HepG2 (cell line): ENCODE measurements at regions not wholly inside any gene's neighbourhood (a gene's known extent, or its start where the extent isn't known, plus 50 kb on each side); places are given as distances from the start of the nearest gene placed in this dataset.

Experiments
- ATAC-seq: fragments of 200-7000 bp; cut with Tn5 transposase; 3 replicates; pipeline ENCODE4 v1.9.1; 2020; ENCODE audit warnings: mild to moderate bottlenecking, moderate library complexity
- BruUV-seq: library from RNA; stranded (reverse); fragments of 400-500 nt; replicated peaks from 2 replicates; lab custom pipeline; 2021; lab: Mats Ljungman, UMichigan
- CTCF ChIA-PET: fragments of 300-600 bp; formaldehyde crosslinking; extraction: SDS; loops from one replicate; lab custom pipeline; 2021; ENCODE audit warnings: low total read pairs, inconsistent platforms, low intra/inter-chr PET ratio; lab: Yijun Ruan, JAX
- POLR2A ChIA-PET: fragments of 350-600 bp; sonication (Branson Sonifier 250); formaldehyde crosslinking; loops from one replicate; lab custom pipeline; 2020; ENCODE audit warnings: antibody characterized with exemption, inconsistent platforms; lab: Yijun Ruan, JAX
- DNase-seq: peaks from one replicate; pipeline ENCODE4 v3.0.0-alpha.2; 2015; ENCODE audit warnings: low spot score
- FAIRE-seq: peaks from 3 replicates; lab custom pipeline; 2011; peaks lifted over from hg19 to GRCh38; lab: Jason Lieb, UNC
- H2AFZ ChIP-seq: one replicate; pipeline ENCODE4 v1.6.1; 2011; ENCODE audit warnings: low read length, inconsistent platforms
- H3K27ac ChIP-seq: fragments of 300-600 bp; 3 replicates; pipeline ENCODE4 v1.8.0; 2011; ENCODE audit warnings: mixed run types, mild to moderate bottlenecking, mixed read lengths, low read length, inconsistent platforms; ENCODE audit not compliant: insufficient read depth; ENCODE audit errors: extremely low read length
- H3K27me3 ChIP-seq, 2 experiments: fragments of 200-600 bp in 1 of 2; 2 replicates in 1 of 2; 3 replicates in 1 of 2; pipeline versions ENCODE4 v1.6.0 to v1.8.0; 2011; ENCODE audit warnings: low read length in 2 of 2, mild to moderate bottlenecking in 2 of 2, moderate library complexity in 2 of 2, inconsistent platforms in 1 of 2; ENCODE audit not compliant: insufficient read depth in 2 of 2, control insufficient read depth in 1 of 2
- H3K36me3 ChIP-seq, 2 experiments: fragments of 200-600 bp in 1 of 2; replicated peaks in 1 of 2; 2 replicates in 1 of 2; 3 replicates in 1 of 2; pipeline versions ENCODE4 v1.5.1 to v1.8.0; 2011; ENCODE audit warnings: low read length in 2 of 2, inconsistent platforms in 1 of 2; ENCODE audit not compliant: insufficient read depth in 2 of 2, control insufficient read depth in 1 of 2
- H3K4me1 ChIP-seq: 2 replicates; pipeline ENCODE4 v1.5.1; 2012; ENCODE audit warnings: low read length, inconsistent platforms; ENCODE audit not compliant: insufficient read depth
- H3K4me2 ChIP-seq: 2 replicates; pipeline ENCODE4 v1.6.0; 2011; ENCODE audit warnings: low read depth, low read length, inconsistent platforms
- H3K4me3 ChIP-seq, 3 experiments: fragments of 200-600 bp in 1 of 3; sonication (generic), shearing (Covaris generic) in 1 of 3; replicated peaks in 1 of 3; 2 replicates each; pipeline ENCODE4 v1.5.1; 2011 to 2016; ENCODE audit warnings: low read length in 3 of 3, inconsistent platforms in 2 of 3, low read depth in 2 of 3, mild to moderate bottlenecking in 2 of 3, control low read depth in 1 of 3, mixed read lengths in 1 of 3; ENCODE audit not compliant: insufficient read depth in 1 of 3
- H3K79me2 ChIP-seq: one replicate; pipeline ENCODE4 v1.6.1; 2011; ENCODE audit warnings: low read length, inconsistent platforms; ENCODE audit not compliant: insufficient read depth
- H3K9ac ChIP-seq: 2 replicates; pipeline ENCODE4 v1.6.0; 2011; ENCODE audit warnings: mild to moderate bottlenecking, low read depth, low read length, inconsistent platforms; ENCODE audit not compliant: insufficient read depth
- H3K9me3 ChIP-seq: 2 replicates; pipeline ENCODE4 v1.5.1; 2012; ENCODE audit warnings: mild to moderate bottlenecking, low read length
- H4K20me1 ChIP-seq: 2 replicates; pipeline ENCODE4 v1.6.0; 2011; ENCODE audit warnings: inconsistent platforms, mild to moderate bottlenecking, low read length, moderate library complexity; ENCODE audit not compliant: insufficient read depth
- BCL6 ChIP-seq: IDR thresholded peaks from 2 replicates; pipeline ENCODE4 v1.6.1; 2016; ENCODE audit warnings: missing genetic modification reagents, missing compliant biosample characterization
- MYNN ChIP-seq: sonication (generic); formaldehyde crosslinking; IDR thresholded peaks from 2 replicates; pipeline ENCODE4 v1.4.0; 2020; ENCODE audit warnings: mild to moderate bottlenecking, low read depth, missing genetic modification reagents
- NR2C2 ChIP-seq: sonication (generic); formaldehyde crosslinking; IDR thresholded peaks from 2 replicates; pipeline ENCODE4 v1.4.0; 2020; ENCODE audit warnings: missing genetic modification reagents, mild to moderate bottlenecking, moderate library complexity, borderline replicate concordance
- POLR2G ChIP-seq: fragments of 200-400 bp; formaldehyde crosslinking; IDR thresholded peaks from 2 replicates; pipeline ENCODE4 v1.6.1; 2018; ENCODE audit warnings: mild to moderate bottlenecking, low read depth, low read length, moderate library complexity
- ZBTB10 ChIP-seq: sonication (generic); formaldehyde crosslinking; IDR thresholded peaks from 2 replicates; pipeline ENCODE4 v1.4.0; 2020; ENCODE audit warnings: missing genetic modification reagents, borderline replicate concordance
- ZNF225 ChIP-seq: sonication (generic); formaldehyde crosslinking; IDR thresholded peaks from 2 replicates; pipeline ENCODE4 v1.4.0; 2020; ENCODE audit warnings: mild to moderate bottlenecking, missing genetic modification reagents
- ZNF564 ChIP-seq: sonication (generic); formaldehyde crosslinking; IDR thresholded peaks from 2 replicates; pipeline ENCODE4 v1.8.1; 2023; ENCODE audit warnings: mild to moderate bottlenecking, missing genetic modification reagents
- ZNF576 ChIP-seq: sonication (generic); formaldehyde crosslinking; IDR thresholded peaks from 2 replicates; pipeline ENCODE4 v1.4.0; 2020; ENCODE audit warnings: mild to moderate bottlenecking, missing genetic modification reagents
- WGBS: methylation state at CpG from one replicate; pipeline ENCODE4 v1.1.6; 2017; ENCODE audit warnings: low lambda C conversion rate; 5-methylcytosine and 5-hydroxymethylcytosine counted together
- in situ Hi-C: cut with HindIII; loops from 2 replicates; pipeline ENCODE4 v1.10.0; 2017; ENCODE audit warnings: low pct_unique_long_range_greater_than_20kb; ENCODE audit not compliant: extremely low pct_ligation_motif_present
- intact Hi-C: fragments of 100-400 bp; cut with micrococcal nuclease; formaldehyde crosslinking; loops from one replicate; pipeline ENCODE4 v1.10.0; 2022; ENCODE audit not compliant: unreplicated experiment
- TF ChIP-seq, protein P1 (sequence below): sonication (generic); formaldehyde crosslinking; IDR thresholded peaks from 2 replicates; pipeline ENCODE4 v1.4.0; 2020; ENCODE audit warnings: low read depth, mild to moderate bottlenecking, missing genetic modification reagents
- TF ChIP-seq, protein P2 (sequence below): sonication (generic); formaldehyde crosslinking; IDR thresholded peaks from 2 replicates; pipeline ENCODE4 v1.5.0; 2020; ENCODE audit warnings: mild to moderate bottlenecking, missing genetic modification reagents

- TF ChIP-seq ZBTB10 (CRISPR knock-in tag): no peak
- TF ChIP-seq ZNF564 (CRISPR knock-in tag): no peak
- no peak for TF ChIP-seq ZNF576 (CRISPR knock-in tag)
- TF ChIP-seq, protein P1, sequence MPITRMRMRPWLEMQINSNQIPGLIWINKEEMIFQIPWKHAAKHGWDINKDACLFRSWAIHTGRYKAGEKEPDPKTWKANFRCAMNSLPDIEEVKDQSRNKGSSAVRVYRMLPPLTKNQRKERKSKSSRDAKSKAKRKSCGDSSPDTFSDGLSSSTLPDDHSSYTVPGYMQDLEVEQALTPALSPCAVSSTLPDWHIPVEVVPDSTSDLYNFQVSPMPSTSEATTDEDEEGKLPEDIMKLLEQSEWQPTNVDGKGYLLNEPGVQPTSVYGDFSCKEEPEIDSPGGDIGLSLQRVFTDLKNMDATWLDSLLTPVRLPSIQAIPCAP (CRISPR knock-in tag): no peak
- no peak for TF ChIP-seq NR2C2 (CRISPR knock-in tag)
- TF ChIP-seq BCL6: no peak
Observed at GRCh38 chr3:82217571-82217970, 456.1 kb upstream of the GBE1 start (continued).

GRCh38 chr3:82208002-82208710 lies 446.7 kb upstream of the GBE1 start:
- H3K9me3 ChIP-seq: no peaks in the 10 kb centered on the region
- H3K27ac ChIP-seq: no peak overlapping the region
- no peaks in the 10 kb centered on the region for H3K79me2 ChIP-seq
- H3K4me3 ChIP-seq: no peak overlapping the region
- no peaks in the 10 kb centered on the region for H3K36me3 ChIP-seq
- FAIRE-seq (no peak), DNase-seq (no peak), ATAC-seq (no peak)
- no peak overlapping the region for H2AFZ ChIP-seq
- no peak overlapping the region for H3K9ac ChIP-seq
- CTCF ChIA-PET: no interaction called here
- no peaks in the 10 kb centered on the region for H3K27me3 ChIP-seq
- no peaks in the 10 kb centered on the region for H3K4me1 ChIP-seq
- H3K4me2 ChIP-seq: no peak overlapping the region
- POLR2A ChIA-PET: no interaction called here
- H4K20me1 ChIP-seq: no peaks in the 10 kb centered on the region
- in situ Hi-C loops: no loop called here
- intact Hi-C loops: no loop called here
- 46% methylated on average over 4 of the region's 4 CpGs for WGBS
- no TSS peak for BruUV-seq
- TF ChIP-seq MYNN (no peak), ZNF225 (CRISPR knock-in tag) (no peak), POLR2G (no peak)
- TF ChIP-seq, protein P2, sequence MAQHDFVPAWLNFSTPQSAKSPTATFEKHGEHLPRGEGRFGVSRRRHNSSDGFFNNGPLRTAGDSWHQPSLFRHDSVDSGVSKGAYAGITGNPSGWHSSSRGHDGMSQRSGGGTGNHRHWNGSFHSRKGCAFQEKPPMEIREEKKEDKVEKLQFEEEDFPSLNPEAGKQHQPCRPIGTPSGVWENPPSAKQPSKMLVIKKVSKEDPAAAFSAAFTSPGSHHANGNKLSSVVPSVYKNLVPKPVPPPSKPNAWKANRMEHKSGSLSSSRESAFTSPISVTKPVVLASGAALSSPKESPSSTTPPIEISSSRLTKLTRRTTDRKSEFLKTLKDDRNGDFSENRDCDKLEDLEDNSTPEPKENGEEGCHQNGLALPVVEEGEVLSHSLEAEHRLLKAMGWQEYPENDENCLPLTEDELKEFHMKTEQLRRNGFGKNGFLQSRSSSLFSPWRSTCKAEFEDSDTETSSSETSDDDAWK: no peak
